GM23338 (cell line): ENCODE measurements at regions not wholly inside any gene's neighbourhood (a gene's known extent, or its start where the extent isn't known, plus 50 kb on each side); places are given as distances from the start of the nearest gene placed in this dataset.

ENCODE experiments used
- EZH2 ChIP-seq: fragments of 200-600 bp; sonication (generic); IDR thresholded peaks from one replicate; pipeline ENCODE4 v1.8.0; 2017; ENCODE audit warnings: antibody characterized with exemption, mild to moderate bottlenecking, low read depth; ENCODE audit not compliant: unreplicated experiment
- EZH2phosphoT487 ChIP-seq: fragments of 200-600 bp; sonication (generic); IDR thresholded peaks from one replicate; pipeline ENCODE4 v1.8.1; 2018; ENCODE audit warnings: antibody characterized with exemption; ENCODE audit not compliant: unreplicated experiment
- POLR2AphosphoS5 ChIP-seq: IDR thresholded peaks from 2 replicates; pipeline ENCODE4 v1.6.1; 2016; ENCODE audit warnings: antibody characterized with exemption, low read depth
- TF ChIP-seq, protein P1 (sequence below), 2 experiments: fragments of 200-600 bp in 1 of 2; sonication (generic) in 1 of 2; conservative IDR thresholded peaks; 2 replicates each; pipeline versions ENCODE4 v1.5.1 to v1.6.1; 2016 to 2017; ENCODE audit warnings: antibody characterized with exemption in 2 of 2, low read depth in 2 of 2, mild to moderate bottlenecking in 2 of 2, moderate library complexity in 1 of 2
- TF ChIP-seq, protein P2 (sequence below): IDR thresholded peaks from 2 replicates; pipeline ENCODE4 v1.6.1; 2016; ENCODE audit warnings: antibody characterized with exemption

DNA sequence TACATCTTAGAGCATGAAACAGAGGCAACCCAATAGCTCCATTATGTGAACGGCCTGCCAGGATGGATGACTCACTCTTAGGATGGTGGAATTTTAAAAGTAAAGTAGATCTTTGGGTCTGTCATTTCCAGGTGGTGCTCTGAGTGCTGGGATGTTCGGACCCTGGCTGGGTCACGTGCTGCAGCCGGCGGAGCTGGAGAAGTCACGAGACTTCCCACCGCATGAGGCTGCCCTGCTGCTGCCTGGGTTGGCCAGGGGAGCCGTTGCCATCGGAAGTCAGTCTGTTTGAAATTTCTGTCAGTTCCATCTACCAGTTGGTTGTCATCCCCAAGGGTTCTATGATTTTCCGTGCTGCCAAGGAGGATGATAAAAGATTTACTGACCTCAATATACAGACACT, 93.3 kb upstream of the ALKAL2 start:
- no peak for TF ChIP-seq POLR2AphosphoS5
- TF ChIP-seq, protein P1, sequence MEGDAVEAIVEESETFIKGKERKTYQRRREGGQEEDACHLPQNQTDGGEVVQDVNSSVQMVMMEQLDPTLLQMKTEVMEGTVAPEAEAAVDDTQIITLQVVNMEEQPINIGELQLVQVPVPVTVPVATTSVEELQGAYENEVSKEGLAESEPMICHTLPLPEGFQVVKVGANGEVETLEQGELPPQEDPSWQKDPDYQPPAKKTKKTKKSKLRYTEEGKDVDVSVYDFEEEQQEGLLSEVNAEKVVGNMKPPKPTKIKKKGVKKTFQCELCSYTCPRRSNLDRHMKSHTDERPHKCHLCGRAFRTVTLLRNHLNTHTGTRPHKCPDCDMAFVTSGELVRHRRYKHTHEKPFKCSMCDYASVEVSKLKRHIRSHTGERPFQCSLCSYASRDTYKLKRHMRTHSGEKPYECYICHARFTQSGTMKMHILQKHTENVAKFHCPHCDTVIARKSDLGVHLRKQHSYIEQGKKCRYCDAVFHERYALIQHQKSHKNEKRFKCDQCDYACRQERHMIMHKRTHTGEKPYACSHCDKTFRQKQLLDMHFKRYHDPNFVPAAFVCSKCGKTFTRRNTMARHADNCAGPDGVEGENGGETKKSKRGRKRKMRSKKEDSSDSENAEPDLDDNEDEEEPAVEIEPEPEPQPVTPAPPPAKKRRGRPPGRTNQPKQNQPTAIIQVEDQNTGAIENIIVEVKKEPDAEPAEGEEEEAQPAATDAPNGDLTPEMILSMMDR (conservative IDR thresholded peaks at IDR 0.05; ENCODE audit: low read depth in 2 of 2): no peak
- TF ChIP-seq EZH2: no peak
- no peak for TF ChIP-seq EZH2phosphoT487
- TF ChIP-seq, protein P2, sequence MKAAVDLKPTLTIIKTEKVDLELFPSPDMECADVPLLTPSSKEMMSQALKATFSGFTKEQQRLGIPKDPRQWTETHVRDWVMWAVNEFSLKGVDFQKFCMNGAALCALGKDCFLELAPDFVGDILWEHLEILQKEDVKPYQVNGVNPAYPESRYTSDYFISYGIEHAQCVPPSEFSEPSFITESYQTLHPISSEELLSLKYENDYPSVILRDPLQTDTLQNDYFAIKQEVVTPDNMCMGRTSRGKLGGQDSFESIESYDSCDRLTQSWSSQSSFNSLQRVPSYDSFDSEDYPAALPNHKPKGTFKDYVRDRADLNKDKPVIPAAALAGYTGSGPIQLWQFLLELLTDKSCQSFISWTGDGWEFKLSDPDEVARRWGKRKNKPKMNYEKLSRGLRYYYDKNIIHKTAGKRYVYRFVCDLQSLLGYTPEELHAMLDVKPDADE: no peak
